ENCODE measurements at regions not wholly inside any gene's neighbourhood (a gene's known extent, or its start where the extent isn't known, plus 50 kb on each side); places are given as distances from the start of the nearest gene placed in this dataset.

DNA sequence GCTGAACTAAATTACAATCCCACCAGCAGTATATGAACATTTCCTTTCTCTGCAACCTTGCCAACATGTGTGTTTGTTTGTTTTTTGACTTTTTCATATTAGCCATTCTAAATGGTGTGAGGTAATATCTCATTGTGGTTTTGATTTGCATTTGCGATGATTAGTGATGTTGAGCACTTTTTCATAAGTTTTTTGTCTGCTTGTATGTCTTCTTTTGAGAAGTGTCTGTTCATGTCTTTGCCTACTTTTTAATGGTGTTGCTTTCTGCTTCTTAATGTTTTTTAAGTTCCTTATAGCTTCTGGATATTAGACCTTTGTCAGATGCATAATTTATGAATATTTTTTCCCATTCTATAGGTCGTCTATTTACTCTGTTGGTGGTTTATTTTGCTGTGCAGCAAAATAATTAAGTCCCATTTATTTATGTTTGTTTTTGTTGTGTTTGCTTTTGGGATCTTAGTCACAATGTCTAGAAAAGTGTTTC is 1262.9 kb downstream of the FSCB start:
- Histone ChIP-seq H3K4me1 (ENCODE audit: insufficient read depth, low read length) (no peaks in the 10 kb centered on the region), H3K9ac (ENCODE audit: low read depth, low read length) (no peak overlapping the region), H3K27me3 (ENCODE audit: insufficient read depth, low read length, poor library complexity) (no peaks in the 10 kb centered on the region), H3K4me2 (ENCODE audit: insufficient read depth, low read length) (no peak overlapping the region), H3K4me3 (ENCODE audit: low read depth in 1 of 2, low read length in 2 of 2) (no peak overlapping the region), H3K27ac (ENCODE audit: low read length) (no peak overlapping the region), H3K9me3 (ENCODE audit: insufficient read depth, low read length, severe bottlenecking) (no peaks in the 10 kb centered on the region), H4K20me1 (ENCODE audit: insufficient read depth, low read length) (no peaks in the 10 kb centered on the region), H2AFZ (ENCODE audit: low read depth, low read length) (no peak overlapping the region), H3K79me2 (ENCODE audit: insufficient read depth, low read length) (no peaks in the 10 kb centered on the region), H3K36me3 (ENCODE audit: insufficient read depth, low read length) (no peaks in the 10 kb centered on the region)
- no peak for DNase-seq
- TF ChIP-seq CTCF (IDR thresholded peaks at IDR 0.05; ENCODE audit: borderline replicate concordance, extremely low read depth, low read length, poor library complexity, severe bottlenecking) = no peak
- TF ChIP-seq EZH2 (IDR thresholded peaks at IDR 0.05; ENCODE audit: borderline replicate concordance, low read depth, low read length, severe bottlenecking) = no peak
- ATAC-seq (ENCODE audit: insufficient read depth, low read depth) = no peak

DNA sequence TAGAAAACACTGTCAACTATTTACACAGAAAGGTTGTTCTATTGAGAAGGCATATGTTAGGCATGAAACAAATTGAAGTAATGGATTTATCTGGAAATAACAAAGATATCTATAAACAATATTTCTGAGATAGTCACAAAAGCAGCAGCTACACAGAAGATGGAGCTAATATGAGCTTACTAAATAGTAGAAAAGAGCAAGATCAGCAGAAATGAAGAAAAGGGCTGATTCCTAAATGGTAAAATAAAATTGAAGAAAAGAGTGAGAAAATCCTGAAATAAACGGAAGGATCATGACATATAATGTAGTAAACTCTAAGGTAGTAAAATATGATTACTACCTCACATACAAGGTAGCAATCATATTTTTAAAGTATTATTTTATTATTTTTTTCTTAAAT is 1263.9 kb downstream of the FSCB start:
- ATAC-seq (ENCODE audit: insufficient read depth, low read depth) = no peak
- Histone ChIP-seq H3K36me3 (ENCODE audit: insufficient read depth, low read length) (no peaks in the 10 kb centered on the region), H3K4me1 (ENCODE audit: insufficient read depth, low read length) (no peaks in the 10 kb centered on the region), H3K27ac (ENCODE audit: low read length) (no peak overlapping the region), H3K79me2 (ENCODE audit: insufficient read depth, low read length) (no peaks in the 10 kb centered on the region), H3K9me3 (ENCODE audit: insufficient read depth, low read length, severe bottlenecking) (no peaks in the 10 kb centered on the region), H3K4me3 (ENCODE audit: low read depth in 1 of 2, low read length in 2 of 2) (no peak overlapping the region), H4K20me1 (ENCODE audit: insufficient read depth, low read length) (no peaks in the 10 kb centered on the region), H2AFZ (ENCODE audit: low read depth, low read length) (no peak overlapping the region), H3K4me2 (ENCODE audit: insufficient read depth, low read length) (no peak overlapping the region), H3K9ac (ENCODE audit: low read depth, low read length) (no peak overlapping the region), H3K27me3 (ENCODE audit: insufficient read depth, low read length, poor library complexity) (no peaks in the 10 kb centered on the region)
- no peak for TF ChIP-seq CTCF (IDR thresholded peaks at IDR 0.05; ENCODE audit: borderline replicate concordance, extremely low read depth, low read length, poor library complexity, severe bottlenecking)
- TF ChIP-seq EZH2 (IDR thresholded peaks at IDR 0.05; ENCODE audit: borderline replicate concordance, low read depth, low read length, severe bottlenecking) = no peak
- DNase-seq = no peak

DNA sequence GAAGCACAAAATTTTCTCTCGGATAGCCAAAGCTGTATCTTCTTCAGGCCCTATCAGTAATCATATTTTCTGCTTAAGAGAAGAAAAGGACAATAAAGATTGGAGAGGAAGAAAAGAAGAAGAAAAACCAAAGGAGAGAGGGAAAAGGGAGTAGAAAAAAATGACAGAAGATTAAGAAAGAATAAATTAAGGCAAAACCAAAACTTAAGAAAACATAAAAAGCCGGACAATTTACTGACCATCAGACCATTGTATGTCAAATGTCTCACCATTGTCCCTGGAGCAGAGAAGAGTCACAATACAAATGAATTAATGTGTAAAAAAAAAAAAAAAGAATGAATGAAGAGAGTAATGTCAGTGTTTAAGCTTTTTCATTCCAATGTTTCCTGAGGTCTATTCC is 1274.8 kb downstream of the FSCB start:
- TF ChIP-seq EZH2 (IDR thresholded peaks at IDR 0.05; ENCODE audit: borderline replicate concordance, low read depth, low read length, severe bottlenecking) (no peak), CTCF (IDR thresholded peaks at IDR 0.05; ENCODE audit: borderline replicate concordance, extremely low read depth, low read length, poor library complexity, severe bottlenecking) (no peak)
- Histone ChIP-seq H4K20me1 (ENCODE audit: insufficient read depth, low read length) (no peaks in the 10 kb centered on the region), H3K79me2 (ENCODE audit: insufficient read depth, low read length) (no peaks in the 10 kb centered on the region), H3K9ac (ENCODE audit: low read depth, low read length) (no peak overlapping the region), H3K27me3 (ENCODE audit: insufficient read depth, low read length, poor library complexity) (no peaks in the 10 kb centered on the region), H2AFZ (ENCODE audit: low read depth, low read length) (no peak overlapping the region), H3K4me2 (ENCODE audit: insufficient read depth, low read length) (no peak overlapping the region), H3K4me3 (ENCODE audit: low read depth in 1 of 2, low read length in 2 of 2) (no peak overlapping the region), H3K36me3 (ENCODE audit: insufficient read depth, low read length) (no peaks in the 10 kb centered on the region), H3K4me1 (ENCODE audit: insufficient read depth, low read length) (no peaks in the 10 kb centered on the region), H3K9me3 (ENCODE audit: insufficient read depth, low read length, severe bottlenecking) (no peaks in the 10 kb centered on the region), H3K27ac (ENCODE audit: low read length) (no peak overlapping the region)
- no peak for DNase-seq
- no peak for ATAC-seq (ENCODE audit: insufficient read depth, low read depth)

GRCh38 chr14:43215524-43215923 is 1291.6 kb downstream of the FSCB start:
- H2AFZ ChIP-seq (ENCODE audit: low read depth, low read length) = no peak overlapping the region
- H3K79me2 ChIP-seq (ENCODE audit: insufficient read depth, low read length) = no peaks in the 10 kb centered on the region
- H3K36me3 ChIP-seq (ENCODE audit: insufficient read depth, low read length) = no peaks in the 10 kb centered on the region
- H3K4me2 ChIP-seq (ENCODE audit: insufficient read depth, low read length) = no peak overlapping the region
- no peak overlapping the region for H3K9ac ChIP-seq (ENCODE audit: low read depth, low read length)
- DNase-seq (no peak), ATAC-seq (ENCODE audit: insufficient read depth, low read depth) (no peak)
- H3K4me3 ChIP-seq (ENCODE audit: low read depth in 1 of 2, low read length in 2 of 2) = no peak overlapping the region
- H3K9me3 ChIP-seq (ENCODE audit: insufficient read depth, low read length, severe bottlenecking) = no peaks in the 10 kb centered on the region
- no peak overlapping the region for H3K27ac ChIP-seq (ENCODE audit: low read length)
- TF ChIP-seq EZH2 (IDR thresholded peaks at IDR 0.05; ENCODE audit: borderline replicate concordance, low read depth, low read length, severe bottlenecking) = no peak
- TF ChIP-seq CTCF (IDR thresholded peaks at IDR 0.05; ENCODE audit: borderline replicate concordance, extremely low read depth, low read length, poor library complexity, severe bottlenecking) = no peak
- no peaks in the 10 kb centered on the region for H4K20me1 ChIP-seq (ENCODE audit: insufficient read depth, low read length)
- no peaks in the 10 kb centered on the region for H3K27me3 ChIP-seq (ENCODE audit: insufficient read depth, low read length, poor library complexity)
- no peaks in the 10 kb centered on the region for H3K4me1 ChIP-seq (ENCODE audit: insufficient read depth, low read length)

All from DND-41 (cell line).